ENCODE measurements at regions not wholly inside any gene's neighbourhood (a gene's known extent, or its start where the extent isn't known, plus 50 kb on each side); places are given as distances from the start of the nearest gene placed in this dataset.

DNA sequence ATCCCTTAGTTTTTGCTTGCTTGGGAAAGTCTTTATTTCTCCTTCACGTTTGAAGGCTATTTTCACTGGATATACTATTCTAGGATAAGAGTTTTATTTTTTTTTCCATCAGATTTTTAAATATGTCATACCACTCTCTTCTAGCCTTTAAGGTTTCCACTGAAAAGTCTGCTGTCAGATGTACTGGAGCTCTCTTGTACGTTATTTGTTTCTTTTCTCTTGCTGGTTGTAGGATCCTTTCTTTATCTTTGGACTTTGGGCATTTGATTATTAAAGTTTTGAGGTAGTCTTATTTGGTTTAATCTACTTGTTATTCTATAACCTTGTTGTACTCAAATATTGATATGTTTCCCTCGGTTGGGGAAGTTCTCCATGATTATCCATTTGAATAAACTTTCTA, 848.4 kb upstream of the COX7C start:
- CTCF ChIA-PET: no interaction called here
- TF ChIP-seq EZH2 (IDR thresholded peaks at IDR 0.05; ENCODE audit: low read depth): no peak
- TF ChIP-seq, protein P1, sequence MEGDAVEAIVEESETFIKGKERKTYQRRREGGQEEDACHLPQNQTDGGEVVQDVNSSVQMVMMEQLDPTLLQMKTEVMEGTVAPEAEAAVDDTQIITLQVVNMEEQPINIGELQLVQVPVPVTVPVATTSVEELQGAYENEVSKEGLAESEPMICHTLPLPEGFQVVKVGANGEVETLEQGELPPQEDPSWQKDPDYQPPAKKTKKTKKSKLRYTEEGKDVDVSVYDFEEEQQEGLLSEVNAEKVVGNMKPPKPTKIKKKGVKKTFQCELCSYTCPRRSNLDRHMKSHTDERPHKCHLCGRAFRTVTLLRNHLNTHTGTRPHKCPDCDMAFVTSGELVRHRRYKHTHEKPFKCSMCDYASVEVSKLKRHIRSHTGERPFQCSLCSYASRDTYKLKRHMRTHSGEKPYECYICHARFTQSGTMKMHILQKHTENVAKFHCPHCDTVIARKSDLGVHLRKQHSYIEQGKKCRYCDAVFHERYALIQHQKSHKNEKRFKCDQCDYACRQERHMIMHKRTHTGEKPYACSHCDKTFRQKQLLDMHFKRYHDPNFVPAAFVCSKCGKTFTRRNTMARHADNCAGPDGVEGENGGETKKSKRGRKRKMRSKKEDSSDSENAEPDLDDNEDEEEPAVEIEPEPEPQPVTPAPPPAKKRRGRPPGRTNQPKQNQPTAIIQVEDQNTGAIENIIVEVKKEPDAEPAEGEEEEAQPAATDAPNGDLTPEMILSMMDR (conservative IDR thresholded peaks at IDR 0.05): no peak
- Histone ChIP-seq H3K27me3 (ENCODE audit: insufficient read depth, low read depth) (no peaks in the 10 kb centered on the region), H2AFZ (no peak overlapping the region), H3K79me2 (ENCODE audit: low read depth) (no peaks in the 10 kb centered on the region), H3K27ac (no peak overlapping the region), H3K4me3 (no peak overlapping the region), H4K20me1 (ENCODE audit: insufficient read depth) (no peaks in the 10 kb centered on the region), H3K9me3 (ENCODE audit: insufficient read depth, low read depth) (0 out of 2 replicates have a peak, but pooled peaks cover 5% of the 10 kb centered on the region), H3K4me2 (no peak overlapping the region), H3K4me1 (replicated peaks; ENCODE audit: insufficient read depth) (no peaks in the 10 kb centered on the region), H3F3A (ENCODE audit: insufficient read depth, low read depth) (no peaks in the 10 kb centered on the region), H3K36me3 (ENCODE audit: low read depth) (no peaks in the 10 kb centered on the region), H3K9me2 (ENCODE audit: insufficient read depth) (no peaks in the 10 kb centered on the region; the same call in 1 of the 2 replicates)
- intact Hi-C loops (cut with micrococcal nuclease; ENCODE audit: unreplicated experiment): no loop called here
- POLR2A ChIA-PET (ENCODE audit: unreplicated experiment): no interaction called here
- no TSS peak for BruUV-seq (replicated peaks)
- no peak for DNase-seq

DNA sequence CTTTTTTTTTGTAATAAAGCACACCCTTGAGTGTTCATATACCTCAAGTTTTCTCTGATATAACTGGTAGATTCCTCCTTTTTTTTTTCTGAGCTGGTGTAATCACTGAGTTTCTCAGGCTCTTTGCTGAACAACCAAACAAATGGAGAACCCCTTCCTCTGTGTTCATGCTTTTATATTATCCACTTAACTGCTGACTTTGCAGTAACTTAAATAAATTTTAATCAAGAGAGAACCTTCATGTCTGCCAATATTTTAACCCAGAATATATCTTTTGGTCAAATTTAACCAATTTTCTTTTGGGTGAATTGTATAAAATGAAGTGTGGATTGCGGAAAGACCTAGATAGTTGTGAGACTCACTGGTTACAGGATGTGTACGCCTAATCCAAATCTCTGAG, 833.0 kb upstream of the COX7C start:
- no peaks in the 10 kb centered on the region for H3K9me3 ChIP-seq (ENCODE audit: insufficient read depth, low read depth)
- H3K4me1 ChIP-seq (replicated peaks; ENCODE audit: insufficient read depth): no peaks in the 10 kb centered on the region
- no peaks in the 10 kb centered on the region for H3K36me3 ChIP-seq (ENCODE audit: low read depth)
- POLR2A ChIA-PET (ENCODE audit: unreplicated experiment): no interaction called here
- BruUV-seq (replicated peaks): no TSS peak
- no peaks in the 10 kb centered on the region for H3K9me2 ChIP-seq (ENCODE audit: insufficient read depth)
- CTCF ChIA-PET: no interaction called here
- DNase-seq: no peak
- no peaks in the 10 kb centered on the region for H3F3A ChIP-seq (ENCODE audit: insufficient read depth, low read depth)
- H3K4me2 ChIP-seq: no peak overlapping the region
- H3K4me3 ChIP-seq: no peak overlapping the region
- TF ChIP-seq, protein P1 (conservative IDR thresholded peaks at IDR 0.05): no peak
- TF ChIP-seq EZH2 (IDR thresholded peaks at IDR 0.05; ENCODE audit: low read depth): no peak
- no peaks in the 10 kb centered on the region for H3K27me3 ChIP-seq (ENCODE audit: insufficient read depth, low read depth)
- H4K20me1 ChIP-seq (ENCODE audit: insufficient read depth): no peaks in the 10 kb centered on the region
- no peaks in the 10 kb centered on the region for H3K79me2 ChIP-seq (ENCODE audit: low read depth)
- H2AFZ ChIP-seq: no peak overlapping the region
- H3K27ac ChIP-seq: no peak overlapping the region
- intact Hi-C loops (cut with micrococcal nuclease; ENCODE audit: unreplicated experiment): no loop called here

DNA sequence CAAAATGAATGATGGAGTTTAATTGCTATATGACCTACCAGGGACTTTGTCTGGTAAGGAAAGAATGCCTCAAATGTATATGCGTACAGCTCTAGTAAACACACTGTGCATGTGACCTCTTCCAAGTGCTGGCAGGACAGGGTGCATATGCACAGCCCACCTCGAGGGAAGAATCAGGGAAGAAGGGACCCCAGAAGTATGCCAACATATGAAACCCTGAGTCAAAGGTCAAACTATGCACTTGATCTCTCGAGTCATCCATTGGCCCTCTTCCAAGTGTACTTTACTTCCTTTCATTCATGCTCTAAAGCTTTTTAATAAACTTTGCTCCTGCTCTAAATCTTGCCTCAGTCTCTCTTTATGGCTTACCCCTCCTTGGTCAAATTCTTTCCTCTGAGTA, 804.6 kb upstream of the COX7C start:
- CTCF ChIA-PET: no interaction called here
- no peak for DNase-seq
- no peaks in the 10 kb centered on the region for H3K9me2 ChIP-seq (ENCODE audit: insufficient read depth)
- no peaks in the 10 kb centered on the region for H3K9me3 ChIP-seq (ENCODE audit: insufficient read depth, low read depth)
- H3K27ac ChIP-seq: no peak overlapping the region
- POLR2A ChIA-PET (ENCODE audit: unreplicated experiment): interaction anchor here (0.6 kb wide), 1 partner anchor 764 kb away, joined by 9 read pairs; no protein-coding TSS in a partner anchor
- no peaks in the 10 kb centered on the region for H3K36me3 ChIP-seq (ENCODE audit: low read depth)
- no peaks in the 10 kb centered on the region for H3K4me1 ChIP-seq (replicated peaks; ENCODE audit: insufficient read depth)
- no peak for TF ChIP-seq EZH2 (IDR thresholded peaks at IDR 0.05; ENCODE audit: low read depth)
- TF ChIP-seq, protein P1 (conservative IDR thresholded peaks at IDR 0.05): no peak
- H3K79me2 ChIP-seq (ENCODE audit: low read depth): no peaks in the 10 kb centered on the region
- intact Hi-C loops (cut with micrococcal nuclease; ENCODE audit: unreplicated experiment): no loop called here
- no TSS peak for BruUV-seq (replicated peaks)
- no peak overlapping the region for H3K4me3 ChIP-seq
- H4K20me1 ChIP-seq (ENCODE audit: insufficient read depth): no peaks in the 10 kb centered on the region
- no peaks in the 10 kb centered on the region for H3K27me3 ChIP-seq (ENCODE audit: insufficient read depth, low read depth)
- no peaks in the 10 kb centered on the region for H3F3A ChIP-seq (ENCODE audit: insufficient read depth, low read depth)
- H2AFZ ChIP-seq: no peak overlapping the region
- no peak overlapping the region for H3K4me2 ChIP-seq
